HepG2 (cell line): ENCODE measurements at regions not wholly inside any gene's neighbourhood (a gene's known extent, or its start where the extent isn't known, plus 50 kb on each side); places are given as distances from the start of the nearest gene placed in this dataset.

Experiments used
- ATAC-seq: fragments of 200-7000 bp; cut with Tn5 transposase; 3 replicates; pipeline ENCODE4 v1.9.1; 2020; ENCODE audit warnings: mild to moderate bottlenecking, moderate library complexity
- BruUV-seq: library from RNA; stranded (reverse); fragments of 400-500 nt; replicated peaks from 2 replicates; lab custom pipeline; 2021; lab: Mats Ljungman, UMichigan
- CTCF ChIA-PET: fragments of 300-600 bp; formaldehyde crosslinking; extraction: SDS; loops from one replicate; lab custom pipeline; 2021; ENCODE audit warnings: low total read pairs, inconsistent platforms, low intra/inter-chr PET ratio; lab: Yijun Ruan, JAX
- POLR2A ChIA-PET: fragments of 350-600 bp; sonication (Branson Sonifier 250); formaldehyde crosslinking; loops from one replicate; lab custom pipeline; 2020; ENCODE audit warnings: antibody characterized with exemption, inconsistent platforms; lab: Yijun Ruan, JAX
- DNase-seq: peaks from one replicate; pipeline ENCODE4 v3.0.0-alpha.2; 2015; ENCODE audit warnings: low spot score
- FAIRE-seq: peaks from 3 replicates; lab custom pipeline; 2011; peaks lifted over from hg19 to GRCh38; lab: Jason Lieb, UNC
- H2AFZ ChIP-seq: one replicate; pipeline ENCODE4 v1.6.1; 2011; ENCODE audit warnings: low read length, inconsistent platforms
- H3K27ac ChIP-seq: fragments of 300-600 bp; 3 replicates; pipeline ENCODE4 v1.8.0; 2011; ENCODE audit warnings: mixed run types, mild to moderate bottlenecking, mixed read lengths, low read length, inconsistent platforms; ENCODE audit not compliant: insufficient read depth; ENCODE audit errors: extremely low read length
- H3K27me3 ChIP-seq, 2 experiments: fragments of 200-600 bp in 1 of 2; 2 replicates in 1 of 2; 3 replicates in 1 of 2; pipeline versions ENCODE4 v1.6.0 to v1.8.0; 2011; ENCODE audit warnings: low read length in 2 of 2, mild to moderate bottlenecking in 2 of 2, moderate library complexity in 2 of 2, inconsistent platforms in 1 of 2; ENCODE audit not compliant: insufficient read depth in 2 of 2, control insufficient read depth in 1 of 2
- H3K36me3 ChIP-seq, 2 experiments: fragments of 200-600 bp in 1 of 2; replicated peaks in 1 of 2; 2 replicates in 1 of 2; 3 replicates in 1 of 2; pipeline versions ENCODE4 v1.5.1 to v1.8.0; 2011; ENCODE audit warnings: low read length in 2 of 2, inconsistent platforms in 1 of 2; ENCODE audit not compliant: insufficient read depth in 2 of 2, control insufficient read depth in 1 of 2
- H3K4me1 ChIP-seq: 2 replicates; pipeline ENCODE4 v1.5.1; 2012; ENCODE audit warnings: low read length, inconsistent platforms; ENCODE audit not compliant: insufficient read depth
- H3K4me2 ChIP-seq: 2 replicates; pipeline ENCODE4 v1.6.0; 2011; ENCODE audit warnings: low read depth, low read length, inconsistent platforms
- H3K4me3 ChIP-seq, 3 experiments: fragments of 200-600 bp in 1 of 3; sonication (generic), shearing (Covaris generic) in 1 of 3; replicated peaks in 1 of 3; 2 replicates each; pipeline ENCODE4 v1.5.1; 2011 to 2016; ENCODE audit warnings: low read length in 3 of 3, inconsistent platforms in 2 of 3, low read depth in 2 of 3, mild to moderate bottlenecking in 2 of 3, control low read depth in 1 of 3, mixed read lengths in 1 of 3; ENCODE audit not compliant: insufficient read depth in 1 of 3
- H3K79me2 ChIP-seq: one replicate; pipeline ENCODE4 v1.6.1; 2011; ENCODE audit warnings: low read length, inconsistent platforms; ENCODE audit not compliant: insufficient read depth
- H3K9ac ChIP-seq: 2 replicates; pipeline ENCODE4 v1.6.0; 2011; ENCODE audit warnings: mild to moderate bottlenecking, low read depth, low read length, inconsistent platforms; ENCODE audit not compliant: insufficient read depth
- H3K9me3 ChIP-seq: 2 replicates; pipeline ENCODE4 v1.5.1; 2012; ENCODE audit warnings: mild to moderate bottlenecking, low read length
- H4K20me1 ChIP-seq: 2 replicates; pipeline ENCODE4 v1.6.0; 2011; ENCODE audit warnings: inconsistent platforms, mild to moderate bottlenecking, low read length, moderate library complexity; ENCODE audit not compliant: insufficient read depth
- CREM ChIP-seq, 2 experiments: sonication (generic) in 1 of 2; formaldehyde crosslinking in 1 of 2; IDR thresholded peaks; 2 replicates each; pipeline versions ENCODE4 v1.4.0 to v1.6.1; 2016 to 2020; ENCODE audit warnings: antibody characterized with exemption in 1 of 2, mild to moderate bottlenecking in 1 of 2, missing genetic modification reagents in 1 of 2
- MAF1 ChIP-seq: sonication (generic); formaldehyde crosslinking; IDR thresholded peaks from 2 replicates; pipeline ENCODE4 v1.5.0; 2020; ENCODE audit warnings: missing genetic modification reagents, borderline replicate concordance
- ZC3H4 ChIP-seq: sonication (generic); formaldehyde crosslinking; IDR thresholded peaks from 2 replicates; pipeline ENCODE4 v1.4.0; 2020; ENCODE audit warnings: missing genetic modification reagents, borderline replicate concordance
- ZNF296 ChIP-seq: sonication (generic); formaldehyde crosslinking; conservative IDR thresholded peaks from 2 replicates; pipeline ENCODE4 v1.5.0; 2020; ENCODE audit warnings: mild to moderate bottlenecking, missing genetic modification reagents
- ZNF496 ChIP-seq: sonication (generic); formaldehyde crosslinking; IDR thresholded peaks from 2 replicates; pipeline ENCODE4 v1.8.1; 2023; ENCODE audit warnings: mild to moderate bottlenecking, moderate library complexity, missing genetic modification reagents; ENCODE audit not compliant: insufficient replicate concordance
- ZNF546 ChIP-seq: sonication (generic); formaldehyde crosslinking; conservative IDR thresholded peaks from 2 replicates; pipeline ENCODE4 v1.8.1; 2023; ENCODE audit warnings: mild to moderate bottlenecking, missing genetic modification reagents
- in situ Hi-C: cut with HindIII; loops from 2 replicates; pipeline ENCODE4 v1.10.0; 2017; ENCODE audit warnings: low pct_unique_long_range_greater_than_20kb; ENCODE audit not compliant: extremely low pct_ligation_motif_present
- intact Hi-C: fragments of 100-400 bp; cut with micrococcal nuclease; formaldehyde crosslinking; loops from one replicate; pipeline ENCODE4 v1.10.0; 2022; ENCODE audit not compliant: unreplicated experiment
- TF ChIP-seq, protein P1 (sequence below): sonication (generic); formaldehyde crosslinking; IDR thresholded peaks from 2 replicates; pipeline ENCODE4 v1.4.0; 2020; ENCODE audit warnings: missing genetic modification reagents

DNA sequence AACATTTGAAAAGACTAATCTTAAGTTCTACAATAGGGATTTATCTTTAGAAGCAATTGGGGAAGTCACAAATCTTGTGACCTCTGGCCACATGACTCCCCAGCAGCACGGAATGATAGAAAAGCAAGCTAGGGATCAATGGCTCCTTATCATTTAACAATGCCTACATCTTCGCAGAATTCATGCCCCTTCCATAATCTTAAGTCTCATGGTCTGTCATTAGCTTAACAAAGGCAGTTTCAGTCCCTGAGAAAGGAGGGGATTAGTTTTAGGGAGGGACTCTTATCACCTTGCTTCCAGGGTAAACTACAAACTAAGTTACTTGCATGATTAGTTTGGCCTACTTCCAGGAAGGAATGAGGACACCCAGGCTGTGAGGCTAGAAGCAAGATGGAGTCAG lies 486.0 kb downstream of the RMST start (continued):
- TF ChIP-seq ZC3H4 (CRISPR knock-in tag) (no peak), MAF1 (CRISPR knock-in tag) (no peak), ZNF296 (CRISPR knock-in tag) (no peak), CREM (IDR thresholded peaks at IDR 0.05) (no peak), CREM (CRISPR knock-in tag; IDR thresholded peaks at IDR 0.05) (no peak)
- TF ChIP-seq, protein P1, sequence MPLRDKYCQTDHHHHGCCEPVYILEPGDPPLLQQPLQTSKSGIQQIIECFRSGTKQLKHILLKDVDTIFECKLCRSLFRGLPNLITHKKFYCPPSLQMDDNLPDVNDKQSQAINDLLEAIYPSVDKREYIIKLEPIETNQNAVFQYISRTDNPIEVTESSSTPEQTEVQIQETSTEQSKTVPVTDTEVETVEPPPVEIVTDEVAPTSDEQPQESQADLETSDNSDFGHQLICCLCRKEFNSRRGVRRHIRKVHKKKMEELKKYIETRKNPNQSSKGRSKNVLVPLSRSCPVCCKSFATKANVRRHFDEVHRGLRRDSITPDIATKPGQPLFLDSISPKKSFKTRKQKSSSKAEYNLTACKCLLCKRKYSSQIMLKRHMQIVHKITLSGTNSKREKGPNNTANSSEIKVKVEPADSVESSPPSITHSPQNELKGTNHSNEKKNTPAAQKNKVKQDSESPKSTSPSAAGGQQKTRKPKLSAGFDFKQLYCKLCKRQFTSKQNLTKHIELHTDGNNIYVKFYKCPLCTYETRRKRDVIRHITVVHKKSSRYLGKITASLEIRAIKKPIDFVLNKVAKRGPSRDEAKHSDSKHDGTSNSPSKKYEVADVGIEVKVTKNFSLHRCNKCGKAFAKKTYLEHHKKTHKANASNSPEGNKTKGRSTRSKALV (CRISPR knock-in tag), result no peak

DNA sequence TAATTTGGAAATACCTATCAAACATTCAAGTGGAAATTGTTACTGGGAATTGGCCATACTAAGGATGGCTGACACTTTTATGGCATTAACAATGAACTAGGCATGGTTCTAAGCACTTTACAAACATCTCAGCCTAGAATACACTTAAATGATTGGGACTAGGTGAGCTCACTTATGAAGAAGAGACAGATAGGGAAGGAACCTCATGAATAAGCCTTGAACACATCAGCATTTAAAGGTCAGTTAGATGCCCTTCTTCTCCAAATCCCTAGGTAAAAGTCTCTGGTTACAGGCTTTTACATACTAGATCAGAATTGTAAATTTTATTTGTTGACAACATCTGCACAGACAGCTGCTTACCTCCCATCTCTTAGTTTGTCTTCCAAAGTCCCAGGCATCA lies 488.6 kb downstream of the RMST start:
- no peaks in the 10 kb centered on the region for H3K4me1 ChIP-seq
- intact Hi-C loops (no loop called here), in situ Hi-C loops (no loop called here)
- ChIA-PET POLR2A (no interaction called here), CTCF (no interaction called here)
- H2AFZ ChIP-seq, result no peak overlapping the region
- H3K36me3 ChIP-seq, result no peaks in the 10 kb centered on the region
- TF ChIP-seq ZNF496 (CRISPR knock-in tag) (no peak), ZNF546 (CRISPR knock-in tag) (no peak)
- H3K4me3 ChIP-seq, result no peak overlapping the region
- no peaks in the 10 kb centered on the region for H3K27me3 ChIP-seq
- no peak overlapping the region for H3K4me2 ChIP-seq
- peaks cover 40% of the 10 kb centered on the region for H3K9me3 ChIP-seq
- ATAC-seq, result no peak
- no peak overlapping the region for H3K9ac ChIP-seq
- BruUV-seq, result no TSS peak
- DNase-seq, result no peak
- H3K79me2 ChIP-seq, result no peaks in the 10 kb centered on the region
- no peak for FAIRE-seq
- no peak overlapping the region for H3K27ac ChIP-seq
- no peaks in the 10 kb centered on the region for H4K20me1 ChIP-seq
